Activated naive CD4-positive, alpha-beta T cell treated with anti-CD3 and anti-CD28 coated beads, Interleukin-2, amount 50 U/mL, for 24 hours (primary cell): ENCODE measurements at regions not wholly inside any gene's neighbourhood (a gene's known extent, or its start where the extent isn't known, plus 50 kb on each side); places are given as distances from the start of the nearest gene placed in this dataset.

ENCODE experiments used
- H3K27ac Mint-ChIP-seq: one replicate; pipeline ENCODE4 v1.8.0; 2021; ENCODE audit warnings: mild to moderate bottlenecking, mixed read lengths
- H3K27me3 Mint-ChIP-seq: one replicate; pipeline ENCODE4 v1.8.0; 2021; ENCODE audit warnings: mixed read lengths
- H3K36me3 Mint-ChIP-seq: one replicate; pipeline ENCODE4 v1.8.0; 2021; ENCODE audit warnings: mixed read lengths
- H3K4me1 Mint-ChIP-seq: one replicate; pipeline ENCODE4 v1.8.0; 2021; ENCODE audit warnings: mixed read lengths
- H3K4me3 Mint-ChIP-seq: one replicate; pipeline ENCODE4 v1.8.0; 2021; ENCODE audit warnings: mild to moderate bottlenecking, mixed read lengths
- H3K9me3 Mint-ChIP-seq: one replicate; pipeline ENCODE4 v1.8.0; 2021; ENCODE audit warnings: mixed read lengths

DNA sequence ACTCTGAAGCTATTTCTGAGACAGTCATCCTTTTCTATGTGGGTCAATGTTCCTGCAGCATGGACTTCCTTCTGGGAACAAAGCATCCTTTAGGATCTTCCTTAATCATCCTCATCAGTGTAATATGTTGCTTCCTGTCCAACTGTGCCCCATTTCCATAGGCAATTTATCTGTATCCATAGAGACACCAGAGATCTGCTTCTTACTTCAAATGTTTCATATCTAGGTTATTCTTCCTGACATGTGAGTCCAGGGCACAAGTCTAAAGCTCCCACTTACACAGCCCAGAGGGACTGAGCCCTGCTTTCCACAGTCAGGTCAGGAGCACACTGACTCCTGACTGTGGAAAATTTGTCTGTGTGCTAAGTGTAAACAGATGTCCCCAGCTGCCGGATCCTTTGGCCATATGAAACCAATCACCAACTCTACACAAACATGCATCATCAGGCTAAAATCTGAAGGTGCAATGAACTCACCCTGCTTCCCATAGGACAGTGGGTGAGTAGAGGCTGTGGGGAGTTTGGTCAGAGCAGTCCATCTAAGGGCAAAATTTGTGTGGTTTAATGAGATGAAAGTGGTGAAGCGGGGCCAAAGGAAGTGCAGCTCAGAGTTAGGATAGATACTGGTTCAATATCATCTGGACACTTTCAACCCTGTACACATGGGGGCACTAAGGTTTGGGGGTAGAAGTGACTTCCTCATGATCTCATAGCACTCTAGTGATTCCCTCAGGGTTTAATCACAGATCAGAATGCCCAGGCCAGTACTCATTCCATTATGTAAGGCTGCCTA lies 85.2 kb upstream of the TNC start:
- Mint-ChIP-seq H3K4me3 (no peak overlapping the region), H3K36me3 (no peaks in the 10 kb centered on the region), H3K27ac (no peak overlapping the region), H3K9me3 (no peaks in the 10 kb centered on the region), H3K27me3 (peaks cover 24% of the 10 kb centered on the region), H3K4me1 (no peaks in the 10 kb centered on the region)

DNA sequence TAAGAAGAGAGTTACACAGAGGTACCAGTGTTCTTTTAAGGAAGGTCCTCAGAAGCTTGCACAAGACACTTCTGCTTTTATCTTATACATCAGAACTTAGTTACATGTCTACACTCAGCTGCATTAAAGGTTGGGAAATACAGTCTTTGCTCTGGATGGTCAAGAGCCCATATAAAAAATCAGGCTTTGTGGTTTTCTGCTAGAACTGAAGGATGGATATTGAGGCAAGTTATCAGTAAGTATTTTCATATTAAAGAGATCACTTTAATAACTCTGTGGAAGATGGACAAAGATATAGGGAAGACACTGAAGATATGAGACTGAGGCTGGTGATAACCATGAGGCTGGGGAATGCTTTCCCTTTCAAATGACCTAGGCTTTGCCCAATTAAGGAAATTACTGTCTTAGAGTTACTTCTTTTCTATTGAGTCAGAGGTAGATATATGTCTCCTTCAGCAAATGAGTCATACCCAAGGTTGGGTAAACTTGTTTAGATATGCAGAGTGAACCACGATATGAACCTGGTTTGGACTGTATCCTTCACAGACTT lies 87.0 kb upstream of the TNC start:
- H3K27me3 Mint-ChIP-seq, result peaks cover 18% of the 10 kb centered on the region
- no peak overlapping the region for H3K4me3 Mint-ChIP-seq
- H3K27ac Mint-ChIP-seq, result no peak overlapping the region
- H3K9me3 Mint-ChIP-seq, result no peaks in the 10 kb centered on the region
- no peaks in the 10 kb centered on the region for H3K36me3 Mint-ChIP-seq
- H3K4me1 Mint-ChIP-seq, result no peaks in the 10 kb centered on the region

DNA sequence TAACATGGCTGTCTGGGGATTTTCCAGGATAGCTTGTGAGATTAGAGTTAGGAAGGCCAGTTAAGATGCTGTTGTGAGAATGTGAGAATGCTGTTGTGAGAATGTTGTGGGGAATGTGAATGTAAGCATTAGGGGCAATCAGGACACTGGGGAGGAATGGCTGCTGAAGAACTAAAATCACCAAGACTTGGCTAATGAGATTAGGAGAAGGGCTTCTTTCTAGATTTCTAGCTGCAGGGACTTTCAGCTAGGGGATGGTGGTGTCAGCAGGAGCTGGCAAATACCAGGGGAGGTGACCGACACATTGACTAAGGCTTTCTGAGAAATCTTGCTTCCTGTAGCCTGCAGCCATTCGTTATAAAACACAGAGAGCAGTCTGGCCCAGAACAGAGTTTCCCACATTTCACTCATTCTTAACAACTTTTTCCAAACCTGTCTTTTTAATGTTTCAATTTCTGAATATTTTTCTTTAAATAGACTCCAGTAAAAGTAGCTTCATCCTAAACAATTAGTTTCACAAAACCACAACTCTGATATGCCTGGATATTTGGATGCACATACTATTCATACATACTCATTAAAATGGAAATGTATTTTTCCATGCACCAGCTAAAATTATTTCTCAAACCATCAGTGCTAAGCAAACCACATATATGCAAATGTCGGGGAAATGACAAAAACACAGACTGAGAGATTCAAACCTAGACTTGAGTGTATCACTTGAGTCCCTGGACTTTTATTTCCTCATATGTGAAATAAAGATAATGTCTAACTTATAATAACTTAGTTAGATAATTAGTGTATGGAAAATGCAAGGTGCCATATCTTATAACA lies 89.3 kb upstream of the TNC start:
- Mint-ChIP-seq H3K27me3 (peaks cover 12% of the 10 kb centered on the region), H3K27ac (no peak overlapping the region), H3K4me3 (no peak overlapping the region), H3K36me3 (no peaks in the 10 kb centered on the region), H3K9me3 (no peaks in the 10 kb centered on the region), H3K4me1 (no peaks in the 10 kb centered on the region)

DNA sequence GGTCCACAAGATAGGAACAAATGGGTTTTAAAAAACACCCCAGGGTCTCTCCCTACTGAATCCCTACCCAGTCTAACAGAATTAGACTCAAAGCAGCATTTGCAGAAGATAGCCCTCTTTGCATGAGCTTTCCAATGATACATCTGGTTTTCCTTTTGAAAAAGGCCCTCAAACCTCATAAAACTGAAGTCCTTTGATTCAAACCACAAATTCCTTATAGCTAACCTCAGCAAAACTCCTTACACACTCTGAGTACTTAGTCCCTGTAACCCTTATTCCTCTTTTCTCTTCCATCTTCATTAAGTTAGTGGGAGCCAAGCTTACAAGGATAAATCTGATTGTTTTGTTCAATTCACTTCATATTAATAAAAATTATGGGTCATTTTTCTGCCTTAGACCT lies 90.5 kb upstream of the TNC start:
- Mint-ChIP-seq H3K27me3 (peaks cover 10% of the 10 kb centered on the region), H3K4me3 (no peak overlapping the region), H3K27ac (no peak overlapping the region), H3K4me1 (no peaks in the 10 kb centered on the region), H3K9me3 (no peaks in the 10 kb centered on the region), H3K36me3 (no peaks in the 10 kb centered on the region)

DNA sequence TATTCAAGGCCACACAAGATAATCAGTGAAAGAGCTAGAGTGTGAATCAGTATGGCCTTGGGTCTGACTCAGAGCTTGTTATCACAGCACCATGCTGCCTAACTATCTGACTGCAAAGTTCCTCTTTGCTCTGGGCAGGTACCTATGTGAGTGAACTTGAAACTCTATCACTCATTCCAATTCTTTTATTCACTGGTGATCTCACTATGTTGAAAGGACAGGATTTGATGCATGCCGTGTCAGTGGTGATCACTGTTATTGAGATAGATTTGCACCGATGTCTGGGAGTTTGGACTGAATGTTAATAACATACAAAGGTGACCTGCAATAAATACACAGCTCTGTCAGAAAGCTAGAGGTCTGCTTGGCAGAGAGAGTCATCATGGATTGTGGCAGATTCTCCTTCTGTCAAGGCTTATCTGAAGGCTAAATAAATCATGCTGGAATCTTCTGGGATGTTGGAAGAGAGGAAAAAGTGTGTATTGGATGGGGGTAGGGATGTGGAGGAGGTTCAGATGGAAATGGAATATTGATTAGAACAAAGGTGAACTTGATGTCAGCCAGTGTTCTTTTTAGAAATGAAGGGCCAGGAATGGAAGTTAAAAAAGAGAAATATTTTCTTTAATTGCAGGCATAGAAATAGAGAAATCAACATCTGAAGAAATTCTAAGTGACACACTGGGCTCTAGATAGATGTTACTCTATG lies 91.8 kb upstream of the TNC start:
- Mint-ChIP-seq H3K27me3 (peaks cover 9% of the 10 kb centered on the region), H3K36me3 (no peaks in the 10 kb centered on the region), H3K4me1 (no peaks in the 10 kb centered on the region), H3K27ac (no peak overlapping the region), H3K4me3 (no peak overlapping the region), H3K9me3 (no peaks in the 10 kb centered on the region)

DNA sequence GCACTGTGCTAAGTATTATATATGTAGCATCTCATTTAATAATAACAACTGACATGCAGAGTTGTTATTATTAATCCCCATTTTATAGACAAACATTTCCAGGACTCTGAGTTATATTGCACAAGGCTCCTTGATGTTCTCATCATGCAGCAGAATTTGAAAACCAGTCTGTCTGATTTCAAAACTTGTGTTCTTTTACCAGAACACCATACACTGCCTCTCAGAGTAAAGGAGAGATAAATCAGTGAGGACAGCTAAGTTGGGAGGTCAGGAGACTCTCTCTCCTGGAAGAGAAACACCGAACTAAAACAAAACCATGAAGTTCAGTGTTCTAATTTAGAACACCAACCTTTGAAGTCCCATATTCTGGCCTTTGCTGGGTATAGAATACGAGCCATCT lies 92.7 kb upstream of the TNC start:
- Mint-ChIP-seq H3K4me1 (no peaks in the 10 kb centered on the region), H3K27me3 (peaks cover 9% of the 10 kb centered on the region), H3K27ac (no peak overlapping the region), H3K4me3 (no peak overlapping the region), H3K9me3 (no peaks in the 10 kb centered on the region), H3K36me3 (no peaks in the 10 kb centered on the region)

DNA sequence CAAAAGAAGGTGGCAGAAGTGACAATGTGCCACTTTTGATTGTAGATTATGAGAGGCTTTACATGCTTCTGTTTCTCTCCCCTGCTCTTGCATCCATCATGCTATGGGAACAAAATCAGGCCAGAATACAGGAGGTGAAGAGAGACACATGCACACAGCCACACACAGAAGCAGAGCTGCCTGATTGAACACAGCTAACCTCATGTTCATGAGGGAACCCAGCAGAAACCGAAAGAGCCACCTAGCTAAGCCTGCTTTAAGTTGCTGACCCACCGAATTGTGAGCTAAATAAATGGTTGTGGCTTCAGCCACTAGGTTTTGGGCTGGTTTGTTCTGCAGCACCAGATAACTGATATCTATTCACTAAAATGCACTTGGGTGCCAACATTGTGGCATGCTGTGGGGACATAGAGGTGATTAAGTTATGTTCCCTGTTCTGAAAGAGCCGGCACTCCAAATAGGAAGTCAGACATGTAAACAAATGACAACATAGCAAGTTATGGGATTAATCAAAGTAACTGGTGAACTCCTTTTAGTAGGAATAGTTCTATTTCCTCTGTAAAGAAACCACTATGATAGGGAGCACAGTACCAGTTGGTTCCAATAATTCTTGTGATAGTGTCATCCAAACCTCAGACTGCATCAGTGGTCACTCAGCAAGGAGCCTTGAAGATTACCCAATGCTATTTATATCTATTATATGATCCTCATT lies 93.6 kb upstream of the TNC start:
- H3K4me1 Mint-ChIP-seq, result no peaks in the 10 kb centered on the region
- H3K4me3 Mint-ChIP-seq, result no peak overlapping the region
- H3K27ac Mint-ChIP-seq, result no peak overlapping the region
- no peaks in the 10 kb centered on the region for H3K36me3 Mint-ChIP-seq
- H3K9me3 Mint-ChIP-seq, result no peaks in the 10 kb centered on the region
- H3K27me3 Mint-ChIP-seq, result peaks cover 10% of the 10 kb centered on the region

DNA sequence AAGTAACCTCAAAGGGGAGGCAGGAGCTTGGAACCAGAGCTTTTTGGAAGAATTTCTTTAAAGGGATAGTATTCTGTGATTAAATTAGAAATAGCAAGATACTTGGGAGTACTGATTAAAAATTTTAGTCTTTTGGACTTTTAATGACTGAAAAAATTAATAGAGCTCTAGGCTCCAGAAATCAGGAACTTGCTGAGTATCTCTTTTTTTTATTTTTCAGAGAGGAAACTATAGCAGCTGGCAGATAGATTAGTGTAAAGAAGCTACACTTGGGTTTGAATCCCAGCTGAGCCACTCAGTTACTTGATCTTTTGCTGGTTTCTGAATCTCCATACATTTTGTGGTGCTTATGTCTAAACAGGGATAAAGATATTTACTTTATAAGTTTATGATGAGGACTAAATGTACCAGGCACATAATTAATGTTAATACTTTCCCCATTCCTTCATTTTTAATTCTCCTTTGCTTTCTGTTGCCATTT lies 94.2 kb upstream of the TNC start:
- Mint-ChIP-seq H3K4me1 (no peaks in the 10 kb centered on the region), H3K27ac (no peak overlapping the region), H3K27me3 (peaks cover 14% of the 10 kb centered on the region), H3K9me3 (no peaks in the 10 kb centered on the region), H3K36me3 (no peaks in the 10 kb centered on the region), H3K4me3 (no peak overlapping the region)

DNA sequence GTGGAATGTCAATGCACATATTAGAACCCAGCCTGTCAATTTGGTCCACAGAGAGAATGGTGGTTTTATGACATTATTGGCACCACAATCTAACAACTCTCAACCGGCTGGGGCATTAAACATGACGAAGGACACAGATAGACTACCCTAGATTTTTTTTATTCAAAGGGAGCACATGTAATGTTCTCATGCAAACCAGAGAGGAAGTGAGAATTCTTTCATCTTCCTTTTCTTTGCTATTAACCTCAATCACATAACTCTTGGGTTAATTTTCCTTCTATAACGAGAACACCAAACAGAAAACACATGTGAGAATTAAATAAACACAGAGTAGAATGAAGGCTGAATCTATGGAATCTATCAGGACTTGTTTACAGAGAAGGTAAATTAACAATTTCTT lies 94.9 kb upstream of the TNC start:
- peaks cover 15% of the 10 kb centered on the region for H3K27me3 Mint-ChIP-seq
- no peak overlapping the region for H3K27ac Mint-ChIP-seq
- no peaks in the 10 kb centered on the region for H3K9me3 Mint-ChIP-seq
- H3K36me3 Mint-ChIP-seq, result no peaks in the 10 kb centered on the region
- H3K4me3 Mint-ChIP-seq, result no peak overlapping the region
- no peaks in the 10 kb centered on the region for H3K4me1 Mint-ChIP-seq

DNA sequence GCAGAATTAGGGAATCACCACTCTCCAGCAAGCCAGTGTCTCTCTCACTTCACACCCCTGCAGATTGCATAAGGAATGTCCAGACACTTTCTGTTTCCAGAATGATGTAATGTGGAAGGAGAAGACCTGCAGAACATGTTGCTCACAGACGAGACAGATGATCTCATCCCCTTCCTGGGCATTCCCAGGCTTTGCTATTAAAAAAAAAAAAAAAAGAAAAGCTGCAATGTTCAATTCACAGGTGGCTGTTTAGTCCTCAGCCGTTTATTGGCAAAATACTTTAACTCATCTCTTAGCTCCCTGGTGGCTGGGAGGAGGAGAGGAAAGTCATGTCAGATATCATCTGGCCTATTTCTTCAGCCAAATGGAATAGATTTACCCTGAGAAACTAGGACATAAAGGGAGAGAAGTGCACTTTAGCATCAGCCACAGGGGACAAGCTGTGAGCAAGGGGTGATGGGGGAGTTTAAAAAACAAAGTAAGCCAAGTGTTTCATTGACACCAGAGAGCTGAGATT lies 95.9 kb upstream of the TNC start:
- Mint-ChIP-seq H3K27ac (no peak overlapping the region), H3K9me3 (no peaks in the 10 kb centered on the region), H3K4me1 (no peaks in the 10 kb centered on the region), H3K4me3 (no peak overlapping the region), H3K27me3 (peaks cover 17% of the 10 kb centered on the region), H3K36me3 (no peaks in the 10 kb centered on the region)

DNA sequence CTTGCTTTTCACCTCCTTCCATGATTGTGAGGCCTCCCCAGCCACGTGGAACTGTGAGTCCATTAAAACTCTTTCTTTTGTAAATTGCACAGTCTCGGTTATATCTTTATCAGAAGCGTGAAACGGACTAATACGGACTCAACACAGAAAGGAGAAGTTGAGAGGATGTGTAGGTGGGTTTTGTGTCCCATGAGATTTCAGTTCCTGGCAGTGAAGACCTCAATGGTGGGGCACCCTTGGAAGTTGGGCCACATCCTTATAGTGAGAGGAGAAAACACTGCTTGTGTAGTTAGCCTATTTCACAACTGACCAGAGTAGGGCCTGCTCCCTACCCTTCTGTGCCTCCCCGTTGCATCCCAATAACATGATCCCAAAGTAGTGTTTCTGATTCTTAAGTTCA lies 98.9 kb upstream of the TNC start:
- H3K27ac Mint-ChIP-seq, result no peak overlapping the region

DNA sequence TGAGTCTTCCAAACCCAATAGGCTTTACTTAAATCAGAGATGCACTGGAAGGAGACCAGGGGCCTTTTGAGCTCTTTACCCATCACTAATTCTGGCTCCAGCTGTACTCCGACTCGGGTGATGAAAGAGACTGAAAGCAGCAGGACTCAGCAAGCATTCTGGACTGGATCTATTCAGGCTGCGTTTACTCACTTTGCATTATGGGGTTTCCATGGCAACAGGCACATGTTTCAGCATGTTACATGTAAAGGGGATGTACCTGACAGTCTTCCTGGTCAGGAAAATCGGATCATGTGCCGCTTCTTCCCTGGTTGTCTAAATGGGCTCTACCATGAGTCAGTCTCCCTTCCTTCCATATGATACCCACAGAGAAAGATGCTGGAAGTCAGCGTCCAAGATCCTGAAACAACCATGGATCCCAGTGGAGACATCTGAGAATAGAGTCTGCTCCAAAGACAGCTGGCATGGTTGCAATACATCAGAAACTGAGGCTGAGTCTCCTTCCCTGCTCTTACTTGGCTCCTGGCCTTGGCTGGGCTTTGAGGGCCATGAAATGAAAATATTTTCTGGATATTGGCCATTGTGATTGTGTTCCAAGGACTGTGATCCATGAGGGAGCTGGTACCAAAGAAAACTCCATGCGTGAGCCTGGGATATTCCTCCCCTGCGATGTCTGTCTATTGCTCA lies 102.5 kb upstream of the TNC start:
- no peaks in the 10 kb centered on the region for H3K36me3 Mint-ChIP-seq
- H3K4me1 Mint-ChIP-seq, result no peaks in the 10 kb centered on the region
- no peaks in the 10 kb centered on the region for H3K9me3 Mint-ChIP-seq
- peaks cover 19% of the 10 kb centered on the region for H3K27me3 Mint-ChIP-seq
- H3K4me3 Mint-ChIP-seq, result no peak overlapping the region
- no peak overlapping the region for H3K27ac Mint-ChIP-seq

More for the DNA sequence above, 98.9 kb upstream of the TNC start:
- no peak overlapping the region for H3K4me3 Mint-ChIP-seq
- peaks cover 17% of the 10 kb centered on the region for H3K27me3 Mint-ChIP-seq
- no peaks in the 10 kb centered on the region for H3K4me1 Mint-ChIP-seq
- H3K9me3 Mint-ChIP-seq, result no peaks in the 10 kb centered on the region
- no peaks in the 10 kb centered on the region for H3K36me3 Mint-ChIP-seq

DNA sequence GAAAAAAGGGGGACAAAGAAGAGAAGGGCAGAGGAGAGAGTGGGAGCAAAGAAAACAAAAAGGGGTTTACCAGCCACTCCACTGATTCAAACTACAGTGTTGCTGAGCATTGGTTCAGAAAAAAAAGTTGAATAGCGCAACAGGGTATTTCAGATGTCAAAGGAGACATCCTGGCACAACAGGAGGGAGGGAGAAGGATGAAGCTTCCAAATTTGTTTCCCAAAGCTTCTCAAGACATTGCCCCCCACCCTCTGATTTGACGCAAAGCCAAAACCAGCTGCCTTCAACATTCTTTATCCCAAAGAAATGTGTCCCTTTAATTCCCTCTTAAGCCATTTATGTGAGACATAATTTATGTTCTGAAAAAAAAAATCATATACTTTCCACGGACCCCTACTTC lies 105.5 kb upstream of the TNC start:
- no peaks in the 10 kb centered on the region for H3K4me1 Mint-ChIP-seq
- H3K36me3 Mint-ChIP-seq, result no peaks in the 10 kb centered on the region
- H3K27me3 Mint-ChIP-seq, result peaks cover 5% of the 10 kb centered on the region
- no peak overlapping the region for H3K4me3 Mint-ChIP-seq
- no peaks in the 10 kb centered on the region for H3K9me3 Mint-ChIP-seq
- H3K27ac Mint-ChIP-seq, result no peak overlapping the region

DNA sequence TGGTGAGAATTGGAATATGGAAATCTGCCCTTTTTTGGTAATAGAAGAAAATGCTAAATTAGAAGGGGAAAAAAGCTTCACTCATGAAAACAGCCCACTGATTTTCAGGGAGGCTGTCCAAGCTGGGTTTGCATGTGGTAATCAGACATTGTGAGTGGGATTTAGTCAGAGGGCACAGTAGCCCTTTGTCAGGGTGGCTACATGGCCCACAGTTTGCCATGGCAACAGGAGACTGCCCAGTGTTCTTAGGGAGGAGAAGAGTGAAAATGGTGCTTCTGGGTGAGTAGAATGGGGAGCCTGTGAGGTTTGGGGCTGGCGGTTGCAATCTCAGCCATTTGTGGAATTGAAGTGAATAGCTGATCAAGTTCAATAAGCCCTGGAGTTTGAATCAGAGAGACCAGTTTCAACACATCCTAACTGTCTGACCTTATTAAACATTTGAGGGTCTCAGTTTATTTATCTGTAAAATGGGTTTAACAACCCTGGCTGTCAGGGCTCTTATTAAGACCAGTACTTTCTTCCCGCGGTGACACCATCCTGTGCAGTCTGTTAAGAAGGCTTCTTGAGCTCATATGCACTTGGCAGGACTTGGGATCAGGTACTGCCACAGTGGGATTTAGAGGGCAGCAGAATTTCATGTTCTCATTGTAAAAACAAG lies 107.6 kb upstream of the TNC start:
- Mint-ChIP-seq H3K36me3 (no peaks in the 10 kb centered on the region), H3K4me3 (no peak overlapping the region), H3K9me3 (no peaks in the 10 kb centered on the region), H3K27me3 (peaks cover 5% of the 10 kb centered on the region), H3K27ac (no peak overlapping the region), H3K4me1 (no peaks in the 10 kb centered on the region)
